ENCODE measurements at regions not wholly inside any gene's neighbourhood (a gene's known extent, or its start where the extent isn't known, plus 50 kb on each side); places are given as distances from the start of the nearest gene placed in this dataset.

- TF ChIP-seq CTCF (IDR thresholded peaks at IDR 0.05) (no peak), EP300 (IDR thresholded peaks at IDR 0.05) (peak; percentile 31 to 70)
- Histone ChIP-seq H3K4me3 (no peak overlapping the region), H3K27me3 (no peaks in the 10 kb centered on the region), H3K27ac (peak overlapping the region in 1 of 4 donors; percentile 51), H3K36me3 (no peaks in the 10 kb centered on the region), H3K4me1 (peaks cover 0 to 7% (median 0%) of the 10 kb centered on the region in 4 donors), H3K9me3 (no peaks in the 10 kb centered on the region)
- DNase-seq (ENCODE audit: low spot score in 2 of 2): peak; percentile 30 to 41
- 53 to 54% methylated on average over 9 of the region's 9 CpGs for WGBS, 2 donors
These were observed 76.1 kb downstream of the ISG20 start for GRCh38 chr15:88714782-88715372.

GRCh38 chr15:88716543-88717381, 77.9 kb downstream of the ISG20 start:
- Histone ChIP-seq H3K36me3 (no peaks in the 10 kb centered on the region), H3K4me1 (peaks cover 0 to 7% (median 0%) of the 10 kb centered on the region in 4 donors), H3K27ac (peak overlapping the region in 1 of 4 donors; percentile 53), H3K9me3 (no peaks in the 10 kb centered on the region), H3K27me3 (no peaks in the 10 kb centered on the region), H3K4me3 (no peak overlapping the region)
- 66 to 74% methylated on average over 19 to 20 of the region's 20 CpGs for WGBS, 2 donors
- no peak for DNase-seq (ENCODE audit: low spot score in 2 of 2)
- TF ChIP-seq POLR2A (IDR thresholded peaks at IDR 0.05): no peak
- TF ChIP-seq CTCF (IDR thresholded peaks at IDR 0.05): no peak

GRCh38 chr15:88717382-88718031, 78.7 kb downstream of the ISG20 start:
- DNase-seq (ENCODE audit: low spot score in 2 of 2): no peak
- H3K36me3 ChIP-seq: no peaks in the 10 kb centered on the region
- WGBS, 2 donors: 44 to 52% methylated on average over 13 of the region's 13 CpGs
- no peaks in the 10 kb centered on the region for H3K9me3 ChIP-seq
- H3K27me3 ChIP-seq: no peaks in the 10 kb centered on the region
- TF ChIP-seq CTCF (IDR thresholded peaks at IDR 0.05) (no peak), EP300 (IDR thresholded peaks at IDR 0.05) (no peak), POLR2A (IDR thresholded peaks at IDR 0.05) (no peak)
- peaks cover 0 to 7% (median 0%) of the 10 kb centered on the region in 4 donors for H3K4me1 ChIP-seq
- peak overlapping the region in 1 of 4 donors; percentile 53 for H3K27ac ChIP-seq
- no peak overlapping the region for H3K4me3 ChIP-seq

- no peak for TF ChIP-seq CTCF (IDR thresholded peaks at IDR 0.05)
- Histone ChIP-seq H3K4me1 (peaks cover 0 to 7% (median 0%) of the 10 kb centered on the region in 4 donors), H3K27me3 (no peaks in the 10 kb centered on the region), H3K4me3 (no peak overlapping the region), H3K36me3 (no peaks in the 10 kb centered on the region), H3K27ac (no peak overlapping the region), H3K9me3 (no peaks in the 10 kb centered on the region)
- WGBS, 2 donors: 75 to 87% methylated on average over 3 of the region's 3 CpGs
- no peak for DNase-seq (ENCODE audit: low spot score in 2 of 2)
These were observed 79.9 kb downstream of the ISG20 start for GRCh38 chr15:88718731-88719130.

GRCh38 chr15:88719654-88720053, 80.8 kb downstream of the ISG20 start:
- H3K4me3 ChIP-seq: no peak overlapping the region
- H3K36me3 ChIP-seq: no peaks in the 10 kb centered on the region
- H3K27me3 ChIP-seq: no peaks in the 10 kb centered on the region
- H3K9me3 ChIP-seq: peaks cover 0 to 3% (median 0%) of the 10 kb centered on the region in 4 donors
- no peak for TF ChIP-seq POLR2A (IDR thresholded peaks at IDR 0.05)
- no peak for TF ChIP-seq CTCF (IDR thresholded peaks at IDR 0.05)
- TF ChIP-seq EP300 (IDR thresholded peaks at IDR 0.05): no peak
- H3K27ac ChIP-seq: no peak overlapping the region
- peaks cover 0 to 7% (median 0%) of the 10 kb centered on the region in 4 donors for H3K4me1 ChIP-seq
- DNase-seq (ENCODE audit: low spot score in 2 of 2): no peak
- 80 to 81% methylated on average over 7 of the region's 7 CpGs for WGBS, 2 donors

Measured in tibial nerve (tissue), 4 donors.